Left lung (tissue), 4 donors: ENCODE measurements at regions not wholly inside any gene's neighbourhood (a gene's known extent, or its start where the extent isn't known, plus 50 kb on each side); places are given as distances from the start of the nearest gene placed in this dataset.
"Not testable (repeated sequence)": the region's sequence is repeated elsewhere in the genome, so short reads cannot be mapped to it uniquely, and the experiment has no call there.

Experiments used
- ATAC-seq: fragments of 200-7000 bp; cut with Tn5 transposase; one replicate; pipeline ENCODE4 v1.9.1; 2020; ENCODE audit warnings: moderate library complexity
- DNase-seq, 4 donors: peaks; one replicate each; pipeline ENCODE4 v3.0.0-alpha.2; 2013 to 2020
- H3K27ac ChIP-seq, 2 donors: fragments of 200-600 bp; sonication (generic) in 1 of 2; one replicate each; pipeline versions ENCODE4 v1.5.0 to v1.8.0; 2020 to 2021
- H3K27me3 ChIP-seq, 2 donors: fragments of 200-600 bp; sonication (generic) in 1 of 2; one replicate each; pipeline versions ENCODE4 v1.5.0 to v1.8.0; 2020 to 2021
- H3K36me3 ChIP-seq, 2 donors: fragments of 200-600 bp; sonication (generic) in 1 of 2; one replicate each; pipeline versions ENCODE4 v1.5.0 to v1.8.0; 2020 to 2021
- H3K4me1 ChIP-seq, 2 donors: fragments of 200-600 bp; one replicate each; pipeline ENCODE4 v1.8.0; 2021
- H3K4me3 ChIP-seq, 2 donors: fragments of 200-600 bp; sonication (generic) in 1 of 2; one replicate each; pipeline versions ENCODE4 v1.5.0 to v1.8.0; 2020 to 2021; ENCODE audit warnings: mild to moderate bottlenecking in 1 of 2
- H3K9me3 ChIP-seq, 2 donors: fragments of 200-600 bp; sonication (generic) in 1 of 2; one replicate each; pipeline versions ENCODE4 v1.5.0 to v1.8.0; 2020 to 2021
- intact Hi-C, 2 donors: fragments of 100-400 bp; cut with DNase I; formaldehyde crosslinking; loops; one replicate each; pipeline versions ENCODE4 v1.11.2 to v1.14.2; 2022
- TF ChIP-seq, protein P1 (sequence below), 2 donors: fragments of 200-600 bp; sonication (generic) in 1 of 2; IDR thresholded peaks; one replicate each; pipeline versions ENCODE4 v1.5.0 to v1.8.0; 2021; ENCODE audit warnings: antibody characterized with exemption in 2 of 2
- donor health status: DM: no; HTN: yes; CAD: no.
- donor health status: DM: no; HTN: no; CAD: no.

DNA sequence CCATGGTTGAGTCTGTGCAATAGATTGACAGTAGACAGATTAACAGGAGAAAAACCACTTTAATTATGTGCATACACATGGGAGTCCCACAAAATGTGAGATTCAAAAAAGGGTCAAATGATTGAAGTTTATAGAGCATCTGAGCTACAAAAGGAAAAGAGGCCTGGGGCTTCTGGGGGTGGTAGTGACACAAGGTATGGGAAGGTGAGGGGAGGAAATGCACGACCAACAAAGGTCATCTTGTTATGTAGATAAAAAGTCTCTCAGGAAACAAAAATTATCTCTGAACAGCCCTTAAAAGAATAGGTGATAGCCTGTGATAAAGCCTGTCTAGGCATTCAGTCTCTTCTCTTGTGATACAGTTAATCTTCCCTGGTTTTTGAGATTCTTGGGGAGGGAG is 141.7 kb downstream of the SEC23IP start:
- DNase-seq (no peak), ATAC-seq (no peak)
- Histone ChIP-seq H3K27me3 (no peaks in the 10 kb centered on the region), H3K27ac (no peak overlapping the region), H3K4me1 (no peaks in the 10 kb centered on the region), H3K36me3 (no peaks in the 10 kb centered on the region), H3K9me3 (no peaks in the 10 kb centered on the region), H3K4me3 (no peak overlapping the region)
- intact Hi-C loops: no loop called here
- TF ChIP-seq, protein P1, sequence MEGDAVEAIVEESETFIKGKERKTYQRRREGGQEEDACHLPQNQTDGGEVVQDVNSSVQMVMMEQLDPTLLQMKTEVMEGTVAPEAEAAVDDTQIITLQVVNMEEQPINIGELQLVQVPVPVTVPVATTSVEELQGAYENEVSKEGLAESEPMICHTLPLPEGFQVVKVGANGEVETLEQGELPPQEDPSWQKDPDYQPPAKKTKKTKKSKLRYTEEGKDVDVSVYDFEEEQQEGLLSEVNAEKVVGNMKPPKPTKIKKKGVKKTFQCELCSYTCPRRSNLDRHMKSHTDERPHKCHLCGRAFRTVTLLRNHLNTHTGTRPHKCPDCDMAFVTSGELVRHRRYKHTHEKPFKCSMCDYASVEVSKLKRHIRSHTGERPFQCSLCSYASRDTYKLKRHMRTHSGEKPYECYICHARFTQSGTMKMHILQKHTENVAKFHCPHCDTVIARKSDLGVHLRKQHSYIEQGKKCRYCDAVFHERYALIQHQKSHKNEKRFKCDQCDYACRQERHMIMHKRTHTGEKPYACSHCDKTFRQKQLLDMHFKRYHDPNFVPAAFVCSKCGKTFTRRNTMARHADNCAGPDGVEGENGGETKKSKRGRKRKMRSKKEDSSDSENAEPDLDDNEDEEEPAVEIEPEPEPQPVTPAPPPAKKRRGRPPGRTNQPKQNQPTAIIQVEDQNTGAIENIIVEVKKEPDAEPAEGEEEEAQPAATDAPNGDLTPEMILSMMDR (IDR thresholded peaks at IDR 0.05): no peak

DNA sequence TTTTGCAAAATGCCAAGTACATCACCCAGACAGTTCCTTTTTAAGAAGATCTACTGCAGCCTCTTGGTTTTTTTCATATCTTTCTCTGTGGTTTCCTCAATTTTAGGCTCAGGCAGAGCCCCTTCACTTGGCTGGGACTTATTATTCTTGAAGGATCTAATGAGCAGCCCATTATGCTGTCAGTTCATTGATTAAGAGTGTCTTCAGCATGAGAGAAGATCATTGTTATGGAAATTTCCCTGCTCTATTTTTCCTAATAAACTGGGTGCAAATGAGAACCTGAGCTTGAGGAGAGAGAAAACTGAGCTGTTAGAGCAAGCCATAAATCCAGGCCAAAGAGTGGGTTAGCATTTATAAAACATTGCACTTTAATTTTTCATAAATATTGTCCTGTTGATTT is 146.5 kb downstream of the SEC23IP start:
- Histone ChIP-seq H3K27ac (no peak overlapping the region), H3K9me3 (no peaks in the 10 kb centered on the region), H3K4me1 (no peaks in the 10 kb centered on the region), H3K4me3 (no peak overlapping the region), H3K36me3 (no peaks in the 10 kb centered on the region), H3K27me3 (no peaks in the 10 kb centered on the region)
- DNase-seq (no peak), ATAC-seq (no peak)
- TF ChIP-seq, protein P1 (IDR thresholded peaks at IDR 0.05): no peak
- intact Hi-C loops: no loop called here

DNA sequence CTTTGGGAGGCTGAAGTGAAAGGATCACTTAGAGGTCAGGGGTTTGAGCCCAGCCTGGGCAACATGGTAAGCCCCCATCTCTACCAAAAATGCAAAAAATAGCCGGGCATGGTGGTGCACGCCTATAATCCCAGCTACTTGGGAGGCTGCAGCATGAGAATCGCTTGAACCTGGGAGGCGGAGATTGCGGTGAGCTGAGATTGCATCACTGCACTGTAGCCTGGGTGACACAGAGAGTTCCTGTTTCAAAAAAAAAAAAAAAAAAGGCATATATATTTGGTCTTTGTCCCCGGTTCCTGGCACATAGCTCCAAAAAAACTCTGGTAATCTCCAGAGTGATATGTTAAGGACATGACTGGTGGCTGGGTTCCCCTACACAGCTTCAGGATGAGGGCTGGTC is 147.3 kb downstream of the SEC23IP start:
- TF ChIP-seq, protein P1 (IDR thresholded peaks at IDR 0.05): no peak
- Histone ChIP-seq H3K9me3 (no peaks in the 10 kb centered on the region), H3K4me3 (no peak overlapping the region), H3K27ac (no peak overlapping the region), H3K36me3 (no peaks in the 10 kb centered on the region), H3K27me3 (no peaks in the 10 kb centered on the region), H3K4me1 (no peaks in the 10 kb centered on the region)
- intact Hi-C loops: no loop called here
- ATAC-seq (no peak), DNase-seq (no peak)

- DNase-seq (peak in 1 of 4 donors; percentile 71), ATAC-seq (no peak)
- Histone ChIP-seq H3K27me3 (no peaks in the 10 kb centered on the region), H3K4me1 (no peaks in the 10 kb centered on the region), H3K27ac (no peak overlapping the region), H3K9me3 (no peaks in the 10 kb centered on the region), H3K36me3 (no peaks in the 10 kb centered on the region), H3K4me3 (no peak overlapping the region)
- intact Hi-C loops: no loop called here
- TF ChIP-seq, protein P1 (IDR thresholded peaks at IDR 0.05): no peak
Observed at GRCh38 chr10:120041807-120042559, 149.5 kb downstream of the SEC23IP start.

GRCh38 chr10:120042705-120043104 is 150.2 kb downstream of the SEC23IP start:
- no peak for DNase-seq
- Histone ChIP-seq H3K9me3 (no peaks in the 10 kb centered on the region), H3K27ac (no peak overlapping the region), H3K36me3 (no peaks in the 10 kb centered on the region), H3K27me3 (no peaks in the 10 kb centered on the region), H3K4me1 (no peaks in the 10 kb centered on the region), H3K4me3 (no peak overlapping the region)
- no peak for ATAC-seq
- intact Hi-C loops: no loop called here
- TF ChIP-seq, protein P1 (IDR thresholded peaks at IDR 0.05): no peak

GRCh38 chr10:120047373-120047772 is 154.8 kb downstream of the SEC23IP start:
- H3K27me3 ChIP-seq, intact Hi-C loops, ATAC-seq, H3K36me3 ChIP-seq, DNase-seq, H3K4me3 ChIP-seq, H3K4me1 ChIP-seq, H3K9me3 ChIP-seq, H3K27ac ChIP-seq: not testable (repeated sequence)
